HepG2 (cell line): ENCODE measurements at regions not wholly inside any gene's neighbourhood (a gene's known extent, or its start where the extent isn't known, plus 50 kb on each side); places are given as distances from the start of the nearest gene placed in this dataset.

Experiments used
- CCAR2 ChIP-seq: fragments of 200-400 bp; formaldehyde crosslinking; optimal IDR thresholded peaks from 2 replicates; pipeline ENCODE3; 2018; ENCODE audit warnings: low read depth, mild to moderate bottlenecking, low read length, moderate library complexity
- GTF3A ChIP-seq: sonication (generic); formaldehyde crosslinking; conservative IDR thresholded peaks from 2 replicates; pipeline ENCODE4 v1.4.0; 2020; ENCODE audit warnings: mild to moderate bottlenecking, missing genetic modification reagents
- HIVEP1 ChIP-seq: sonication (generic); formaldehyde crosslinking; IDR thresholded peaks from 2 replicates; pipeline ENCODE4 v1.4.0; 2020; ENCODE audit warnings: mild to moderate bottlenecking, missing genetic modification reagents
- SNRNP70 ChIP-seq: fragments of 200-400 bp; formaldehyde crosslinking; IDR thresholded peaks from 2 replicates; pipeline ENCODE4 v1.6.1; 2017; ENCODE audit warnings: mild to moderate bottlenecking, low read depth, low read length, moderate library complexity
- TCF7L2 ChIP-seq: IDR thresholded peaks from 2 replicates; pipeline ENCODE4 v1.6.1; 2011; ENCODE audit warnings: mild to moderate bottlenecking, low read depth, low read length, moderate library complexity
- ZNF556 ChIP-seq: sonication (generic); formaldehyde crosslinking; IDR thresholded peaks from 2 replicates; pipeline ENCODE4 v1.4.0; 2020; ENCODE audit warnings: mild to moderate bottlenecking, missing genetic modification reagents, borderline replicate concordance

DNA sequence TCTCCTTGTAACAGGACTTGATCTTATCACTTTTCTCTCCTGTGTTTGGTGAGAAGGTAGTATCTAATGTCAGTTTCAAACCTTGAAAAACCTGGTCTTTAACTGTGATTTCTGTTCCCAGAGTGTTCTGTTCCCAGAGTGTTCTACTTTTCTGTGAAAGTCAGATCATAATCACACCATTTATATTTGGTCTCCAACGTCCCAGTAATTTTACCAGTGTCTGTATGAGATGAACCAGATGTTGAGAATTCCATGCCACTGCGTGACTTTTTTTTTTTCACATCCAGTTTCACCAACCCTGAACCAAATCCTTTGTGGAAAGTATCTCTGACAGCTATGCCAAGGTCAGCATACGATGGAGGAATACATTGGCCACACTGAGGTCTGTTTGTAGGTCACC lies 365.2 kb downstream of the USP25 start:
- TF ChIP-seq CCAR2 (no peak), GTF3A (CRISPR knock-in tag) (no peak), SNRNP70 (no peak), HIVEP1 (CRISPR knock-in tag) (no peak), ZNF556 (CRISPR knock-in tag) (no peak), TCF7L2 (no peak)
